ENCODE measurements at regions not wholly inside any gene's neighbourhood (a gene's known extent, or its start where the extent isn't known, plus 50 kb on each side); places are given as distances from the start of the nearest gene placed in this dataset.
"Not testable (repeated sequence)": the region's sequence is repeated elsewhere in the genome, so short reads cannot be mapped to it uniquely, and the experiment has no call there.

DNA sequence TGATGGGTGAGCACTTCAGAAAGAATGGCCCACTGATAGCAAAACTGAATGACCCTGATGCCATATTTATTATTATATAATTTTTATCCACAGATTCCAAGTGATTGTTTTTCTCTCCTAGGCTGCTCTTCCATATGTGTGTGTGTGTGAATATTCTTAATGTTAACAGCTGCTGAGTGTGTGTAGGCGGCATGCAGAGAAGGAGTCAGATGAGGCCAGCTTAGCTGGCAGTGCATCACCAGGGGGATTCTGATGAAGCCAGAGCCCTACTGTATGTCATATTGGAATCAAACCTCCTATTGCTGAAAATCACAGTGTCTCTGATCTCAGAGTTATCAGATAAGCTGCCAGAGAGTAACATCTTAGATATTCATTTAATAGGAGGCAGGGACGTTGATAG lies 177.1 kb downstream of the DMAC1 start:
- DNase-seq (ENCODE audit: low spot score), result no peak

DNA sequence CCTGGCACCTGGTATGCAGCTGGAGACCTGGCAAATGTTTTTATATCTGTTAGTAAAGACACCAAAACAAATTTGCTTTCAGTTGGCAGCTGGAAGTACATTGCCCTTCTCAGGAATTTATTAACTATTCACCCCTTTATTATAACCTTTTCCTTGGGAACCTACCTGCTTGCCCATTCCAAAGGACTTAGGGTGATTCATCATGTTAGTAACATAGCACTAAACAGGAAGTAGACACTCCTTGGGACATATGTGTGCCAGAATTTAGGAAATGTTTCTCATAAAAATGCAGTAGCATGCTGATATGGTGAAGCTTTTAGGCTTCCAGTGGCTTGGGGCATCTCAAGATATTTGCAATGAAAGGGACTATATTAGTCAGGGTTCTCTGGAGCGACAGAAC lies 184.2 kb downstream of the DMAC1 start:
- no peak for DNase-seq (ENCODE audit: low spot score)

GRCh38 chr9:7613931-7614330 lies 185.6 kb downstream of the DMAC1 start:
- no peak for DNase-seq (ENCODE audit: low spot score)

GRCh38 chr9:7608261-7608660 lies 191.3 kb downstream of the DMAC1 start:
- DNase-seq (ENCODE audit: low spot score), result no peak

- DNase-seq (ENCODE audit: low spot score), result no peak
Observed at GRCh38 chr9:7607421-7607820, 192.2 kb downstream of the DMAC1 start.

GRCh38 chr9:7606591-7606990 lies 193.0 kb downstream of the DMAC1 start:
- no peak for DNase-seq (ENCODE audit: low spot score)

GRCh38 chr9:7601739-7602138 lies 197.8 kb downstream of the DMAC1 start:
- no peak for DNase-seq (ENCODE audit: low spot score)

DNA sequence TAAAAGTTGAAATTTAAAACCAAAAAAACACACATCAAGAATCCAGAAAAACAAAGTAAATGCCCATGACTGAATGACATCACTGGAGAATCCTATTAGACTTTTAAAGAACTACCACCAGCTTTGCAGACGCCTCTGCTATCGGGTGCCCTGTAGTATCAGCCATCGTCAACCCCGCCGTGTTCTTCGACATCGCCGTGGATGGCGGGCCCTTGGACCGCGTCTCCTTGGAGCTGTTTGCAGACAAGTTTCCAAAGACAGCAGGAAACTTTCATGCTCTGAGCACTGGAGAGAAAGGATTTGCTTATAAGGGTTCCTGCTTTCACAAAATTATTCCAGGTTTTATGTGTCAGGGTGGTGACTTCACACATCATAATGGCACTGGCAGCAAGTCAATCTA lies 201.9 kb downstream of the DMAC1 start:
- DNase-seq (ENCODE audit: low spot score), result no peak

DNA sequence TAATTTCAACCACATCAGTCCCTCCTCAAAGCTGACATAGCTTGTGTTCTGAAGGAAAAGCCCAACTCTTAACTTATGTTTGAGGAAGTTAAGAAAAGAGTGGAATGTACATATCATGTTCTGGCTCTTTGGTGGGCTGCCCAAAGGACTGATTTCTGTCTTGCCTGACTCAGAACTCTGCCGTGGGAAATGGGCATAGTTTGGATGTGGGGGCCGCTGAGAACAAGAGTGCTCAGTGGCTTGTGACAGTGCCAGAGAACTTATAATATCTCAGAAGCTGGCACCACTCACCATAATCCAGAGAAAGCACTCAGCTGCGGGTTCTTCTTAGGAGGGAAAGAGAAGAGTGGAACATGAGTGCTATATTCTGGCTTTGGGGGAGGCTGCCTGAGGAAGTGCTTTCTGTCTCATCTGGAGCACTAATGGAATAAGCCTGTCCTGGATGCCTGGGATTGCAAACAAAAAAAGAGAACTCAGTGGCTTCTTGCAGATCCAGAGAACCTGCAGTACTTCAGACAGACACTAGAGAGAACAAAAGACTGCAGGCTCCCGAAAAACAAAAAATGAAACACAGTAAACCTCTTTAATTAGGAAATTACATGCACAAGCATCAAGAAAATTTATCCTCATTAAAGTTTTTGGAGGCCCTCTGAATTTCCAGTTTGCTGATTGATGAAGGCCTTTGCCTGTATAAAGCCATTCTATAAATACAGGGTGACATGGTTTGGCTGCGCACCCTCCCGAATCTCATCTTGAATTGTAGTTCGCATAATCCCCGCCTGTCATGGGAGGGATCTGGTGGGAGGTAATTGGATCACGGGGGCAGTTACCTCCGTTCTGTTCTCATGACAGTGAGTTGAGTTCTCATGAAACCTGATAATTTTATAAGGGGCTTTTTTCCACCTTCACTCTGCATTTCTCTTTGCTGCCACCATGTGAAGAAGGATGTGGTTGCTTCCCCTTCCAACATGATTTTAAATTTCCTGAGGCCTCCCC lies 207.0 kb downstream of the DMAC1 start:
- DNase-seq (ENCODE audit: low spot score), result no peak

- DNase-seq (ENCODE audit: low spot score), result no peak
Observed at GRCh38 chr9:7591501-7591900, 208.1 kb downstream of the DMAC1 start.

GRCh38 chr9:7580568-7580967 lies 219.0 kb downstream of the DMAC1 start:
- DNase-seq (ENCODE audit: low spot score), result no peak

DNA sequence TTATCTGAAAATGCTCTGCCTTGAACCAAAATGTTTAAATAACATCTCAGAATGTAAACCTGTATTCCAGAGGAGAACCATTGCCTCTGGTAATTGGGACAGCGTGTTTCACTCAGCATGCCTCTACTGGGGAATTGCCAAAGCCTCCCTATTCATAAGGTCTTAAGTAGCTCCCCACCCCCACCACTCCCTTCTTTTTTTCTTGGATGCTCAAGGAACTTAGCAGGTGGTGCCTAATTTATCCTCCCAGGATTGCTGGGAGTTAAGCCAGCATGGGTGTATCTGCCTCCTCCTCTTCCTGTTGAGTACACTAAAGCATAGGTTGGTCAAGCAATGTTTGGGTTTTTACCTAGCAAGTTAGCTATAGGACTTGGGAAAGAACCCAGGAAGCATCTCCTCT lies 220.2 kb downstream of the DMAC1 start:
- DNase-seq (ENCODE audit: low spot score), result no peak

GRCh38 chr9:7578951-7579350 lies 220.6 kb downstream of the DMAC1 start:
- DNase-seq (ENCODE audit: low spot score), result no peak

GRCh38 chr9:7570107-7570720 lies 229.4 kb downstream of the DMAC1 start:
- DNase-seq (ENCODE audit: low spot score), result peak; percentile 24

DNA sequence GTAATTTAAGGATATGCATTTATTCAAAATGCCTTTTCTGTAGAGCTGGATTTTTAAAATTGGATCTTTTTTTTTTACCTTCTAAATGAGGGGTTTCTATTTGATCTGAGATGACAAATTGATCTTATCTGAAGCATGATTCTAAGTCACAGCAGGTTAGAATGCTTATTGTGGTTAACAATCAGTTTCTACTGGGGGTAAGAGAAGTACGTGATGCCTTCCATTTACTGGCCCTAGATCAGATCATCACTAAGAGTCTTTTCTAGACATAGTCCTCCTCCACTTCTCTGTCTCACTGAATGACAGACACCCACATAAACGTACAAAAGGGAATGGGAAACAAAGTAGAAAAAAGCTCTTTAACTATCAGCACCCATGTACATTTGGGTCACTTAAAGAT lies 231.9 kb downstream of the DMAC1 start:
- DNase-seq (ENCODE audit: low spot score), result no peak

DNA sequence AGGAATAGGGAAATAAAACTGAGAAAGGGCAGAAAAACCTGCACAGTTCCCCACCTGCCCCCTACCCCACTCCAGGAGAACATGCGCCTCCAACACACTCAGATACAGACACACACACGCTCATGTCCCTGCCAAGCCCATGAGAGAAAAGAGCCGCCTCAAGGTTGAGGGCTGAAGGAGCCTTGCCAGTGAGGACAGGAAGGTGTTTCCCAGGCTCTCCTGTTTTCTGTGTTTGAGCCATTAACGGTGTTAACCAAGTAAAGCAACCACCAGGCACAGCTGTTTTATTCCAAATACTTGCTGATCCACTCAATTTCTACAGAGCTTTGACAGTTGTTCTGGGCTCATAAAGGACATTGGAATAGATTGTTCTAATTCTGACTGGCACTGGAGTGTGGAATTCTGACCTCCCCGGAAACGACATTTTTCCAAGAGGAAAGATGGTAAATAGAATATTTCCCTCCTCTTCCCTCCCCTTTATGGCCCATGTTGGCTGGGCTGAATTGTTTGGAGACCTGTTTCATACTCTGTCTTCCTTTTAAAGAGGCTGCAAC lies 238.0 kb downstream of the DMAC1 start:
- no peak for DNase-seq (ENCODE audit: low spot score)

DNA sequence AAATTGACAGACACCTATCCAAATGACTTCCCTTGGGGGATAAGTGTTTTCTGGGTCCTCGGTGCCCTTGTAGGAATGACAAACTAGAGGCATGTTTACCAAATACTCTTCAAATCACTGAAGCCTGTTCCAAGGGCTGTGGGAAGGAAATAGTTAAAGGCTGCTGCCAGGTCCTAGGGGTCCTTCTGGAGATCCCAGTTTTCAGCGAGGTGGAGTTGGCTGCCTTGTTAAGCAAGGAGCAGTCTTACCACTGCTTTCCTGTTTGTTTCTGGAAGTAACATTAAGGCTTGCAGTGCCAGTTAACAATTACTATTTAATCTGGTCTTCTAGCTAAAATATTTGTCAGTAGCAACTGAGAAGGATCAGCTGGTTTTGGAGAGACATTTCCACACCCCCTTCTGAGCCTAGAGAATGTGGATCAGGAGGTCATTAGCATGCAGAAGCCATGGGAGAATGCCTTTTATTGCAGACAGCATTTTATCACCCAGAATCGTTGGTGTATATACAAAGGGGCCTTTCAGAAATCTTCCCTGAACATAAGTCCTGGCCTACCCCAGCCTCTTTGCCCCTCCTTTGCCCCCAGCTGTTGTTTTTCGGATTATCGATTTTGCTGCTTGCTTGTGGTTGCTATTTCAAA lies 238.8 kb downstream of the DMAC1 start:
- no peak for DNase-seq (ENCODE audit: low spot score)

- DNase-seq (ENCODE audit: low spot score), result no peak
Observed at GRCh38 chr9:7554699-7555098, 244.9 kb downstream of the DMAC1 start.

DNA sequence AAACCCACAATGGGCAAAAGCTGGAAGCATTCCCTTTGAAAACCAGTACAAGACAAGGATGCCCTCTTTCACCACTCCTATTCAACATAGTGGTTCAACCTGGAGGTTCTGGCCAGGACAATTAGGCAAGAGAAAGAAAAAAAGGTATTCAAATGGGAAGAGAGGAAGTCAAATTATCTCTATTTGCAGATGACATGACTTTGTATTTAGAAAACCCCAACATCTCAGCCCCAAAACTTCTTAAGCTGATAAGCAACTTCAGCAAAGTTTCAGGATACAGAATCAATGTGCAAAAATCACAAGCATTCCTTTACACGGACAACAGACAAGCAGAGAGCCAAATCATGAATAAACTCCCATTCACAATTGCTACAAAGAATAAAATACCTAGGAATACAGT lies 246.9 kb downstream of the DMAC1 start:
- DNase-seq (ENCODE audit: low spot score), result not testable (repeated sequence)

DNA sequence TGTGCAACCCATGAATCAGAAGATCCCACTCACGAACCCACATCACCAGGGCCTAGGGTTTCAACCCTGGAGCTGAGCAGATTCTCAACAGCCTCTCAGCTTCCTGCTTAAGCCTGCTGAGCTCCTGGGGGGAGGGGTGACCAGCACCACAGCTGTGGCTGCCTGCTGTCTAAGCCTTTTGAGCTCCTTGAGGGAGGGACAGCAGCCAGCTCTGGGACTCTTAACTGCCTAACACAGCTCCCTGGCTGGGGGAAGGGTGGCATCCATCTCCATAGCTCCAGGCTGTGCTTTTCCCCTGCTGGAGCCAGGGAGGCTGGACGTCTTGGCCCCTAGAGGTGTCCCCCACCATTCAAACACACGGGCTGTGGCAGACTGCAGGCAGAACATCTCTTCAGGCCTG lies 250.3 kb downstream of the DMAC1 start:
- DNase-seq (ENCODE audit: low spot score), result no peak

DNA sequence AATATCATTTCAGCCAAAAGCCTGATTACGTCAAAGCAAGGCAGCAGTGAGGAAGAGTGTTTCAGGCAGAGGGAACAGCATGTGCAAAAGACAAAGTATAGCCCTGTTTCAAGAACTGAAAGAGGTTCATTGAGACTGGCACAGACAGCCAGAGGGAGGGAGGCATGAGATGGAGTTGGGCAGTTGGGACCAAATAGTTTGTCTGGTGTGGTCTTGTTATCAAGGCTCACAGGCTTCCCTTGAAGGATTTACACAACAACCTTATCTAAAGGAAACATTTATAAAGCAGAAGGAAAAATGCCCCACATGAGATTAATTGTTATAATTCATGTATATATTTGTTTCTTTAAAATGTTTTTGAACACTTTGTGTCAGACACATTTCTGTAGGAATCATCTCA lies 253.3 kb downstream of the DMAC1 start:
- DNase-seq (ENCODE audit: low spot score), result no peak

GRCh38 chr9:7545371-7546165 lies 254.0 kb downstream of the DMAC1 start:
- DNase-seq (ENCODE audit: low spot score), result no peak
